RWPE1 (cell line): ENCODE measurements at regions not wholly inside any gene's neighbourhood (a gene's known extent, or its start where the extent isn't known, plus 50 kb on each side); places are given as distances from the start of the nearest gene placed in this dataset.

Experiments used
- CTCF ChIA-PET: fragments of 350-600 bp; sonication (Branson Sonifier 250); formaldehyde crosslinking; extraction: SDS; loops from one replicate; lab custom pipeline; 2021; lab: Yijun Ruan, JAX
- POLR2A ChIA-PET: fragments of 400-600 bp; formaldehyde crosslinking; extraction: SDS; loops from one replicate; lab custom pipeline; 2020; ENCODE audit warnings: antibody characterized with exemption; ENCODE audit not compliant: low non-redundant PET; lab: Yijun Ruan, JAX
- DNase-seq: peaks from one replicate; pipeline ENCODE4 v3.0.0; 2012; ENCODE audit warnings: low spot score
- H3K27ac ChIP-seq: fragments of 450-650 bp; 2 replicates; pipeline ENCODE4 v1.5.1; 2017
- TF ChIP-seq, protein P1 (sequence below): fragments of 450-650 bp; conservative IDR thresholded peaks from 2 replicates; pipeline ENCODE4 v1.5.1; 2017; ENCODE audit warnings: low read depth, mild to moderate bottlenecking

GRCh38 chr6:113672491-113673149 is 184.5 kb upstream of the MARCKS start:
- no peak overlapping the region for H3K27ac ChIP-seq
- TF ChIP-seq, protein P1, sequence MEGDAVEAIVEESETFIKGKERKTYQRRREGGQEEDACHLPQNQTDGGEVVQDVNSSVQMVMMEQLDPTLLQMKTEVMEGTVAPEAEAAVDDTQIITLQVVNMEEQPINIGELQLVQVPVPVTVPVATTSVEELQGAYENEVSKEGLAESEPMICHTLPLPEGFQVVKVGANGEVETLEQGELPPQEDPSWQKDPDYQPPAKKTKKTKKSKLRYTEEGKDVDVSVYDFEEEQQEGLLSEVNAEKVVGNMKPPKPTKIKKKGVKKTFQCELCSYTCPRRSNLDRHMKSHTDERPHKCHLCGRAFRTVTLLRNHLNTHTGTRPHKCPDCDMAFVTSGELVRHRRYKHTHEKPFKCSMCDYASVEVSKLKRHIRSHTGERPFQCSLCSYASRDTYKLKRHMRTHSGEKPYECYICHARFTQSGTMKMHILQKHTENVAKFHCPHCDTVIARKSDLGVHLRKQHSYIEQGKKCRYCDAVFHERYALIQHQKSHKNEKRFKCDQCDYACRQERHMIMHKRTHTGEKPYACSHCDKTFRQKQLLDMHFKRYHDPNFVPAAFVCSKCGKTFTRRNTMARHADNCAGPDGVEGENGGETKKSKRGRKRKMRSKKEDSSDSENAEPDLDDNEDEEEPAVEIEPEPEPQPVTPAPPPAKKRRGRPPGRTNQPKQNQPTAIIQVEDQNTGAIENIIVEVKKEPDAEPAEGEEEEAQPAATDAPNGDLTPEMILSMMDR: no peak
- DNase-seq: no peak
- ChIA-PET CTCF (no interaction called here), POLR2A (no interaction called here)

GRCh38 chr6:113674075-113674474 is 183.1 kb upstream of the MARCKS start:
- POLR2A ChIA-PET: no interaction called here
- no peak for DNase-seq
- H3K27ac ChIP-seq: no peak overlapping the region
- CTCF ChIA-PET: no interaction called here
- TF ChIP-seq, protein P1: no peak

- no peak overlapping the region for H3K27ac ChIP-seq
- POLR2A ChIA-PET: no interaction called here
- no peak for DNase-seq
- CTCF ChIA-PET: interaction anchor here (0.6 kb wide), 1 partner anchor 14 kb away, joined by 3 read pairs; no protein-coding TSS in a partner anchor
- TF ChIP-seq, protein P1: no peak
Observed at GRCh38 chr6:113676057-113676456, 181.1 kb upstream of the MARCKS start.

- no peak overlapping the region for H3K27ac ChIP-seq
- TF ChIP-seq, protein P1: no peak
- no peak for DNase-seq
- ChIA-PET CTCF (interaction anchor here (0.7 to 1.3 kb wide), 2 partner anchors 13 to 47 kb away, joined by 3 to 5 read pairs; no protein-coding TSS in a partner anchor), POLR2A (no interaction called here)
Observed at GRCh38 chr6:113676968-113677367, 180.2 kb upstream of the MARCKS start.

DNA sequence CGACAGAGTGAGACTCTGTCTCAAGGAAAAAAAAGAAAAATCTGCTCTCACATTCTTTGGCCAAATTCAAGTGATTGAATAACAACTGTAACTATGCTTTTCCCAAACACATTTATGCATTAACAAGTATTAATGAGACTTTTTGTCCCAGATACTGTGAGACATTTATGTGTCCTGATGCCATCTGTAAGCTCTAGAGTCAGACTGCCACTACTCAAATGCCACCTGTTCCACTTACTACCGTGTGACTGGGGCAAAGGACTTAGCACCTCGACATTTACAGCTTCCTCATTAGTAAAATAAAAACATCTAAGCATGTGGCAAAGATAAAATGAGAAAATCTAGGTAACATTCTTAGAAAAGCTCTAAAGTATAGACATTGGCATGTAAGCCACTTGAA is 178.1 kb upstream of the MARCKS start:
- POLR2A ChIA-PET: interaction anchor here (0.7 kb wide), 1 partner anchor 13 kb away, joined by 5 read pairs; no protein-coding TSS in a partner anchor
- CTCF ChIA-PET: no interaction called here
- TF ChIP-seq, protein P1: no peak
- DNase-seq: no peak
- H3K27ac ChIP-seq: no peak overlapping the region

- no peak for DNase-seq
- POLR2A ChIA-PET: no interaction called here
- H3K27ac ChIP-seq: no peak overlapping the region
- CTCF ChIA-PET: no interaction called here
- TF ChIP-seq, protein P1: no peak
Observed at GRCh38 chr6:113680301-113680700, 176.8 kb upstream of the MARCKS start.
